GM19043 (cell line): ENCODE measurements at regions not wholly inside any gene's neighbourhood (a gene's known extent, or its start where the extent isn't known, plus 50 kb on each side); places are given as distances from the start of the nearest gene placed in this dataset.
"Not testable (repeated sequence)": the region's sequence is repeated elsewhere in the genome, so short reads cannot be mapped to it uniquely, and the experiment has no call there.

Source experiments
- ATAC-seq: cut with Tn5 transposase; IDR thresholded peaks from one replicate; pipeline ENCODE4 v1.9.1; 2021; ENCODE audit warnings: low read depth; ENCODE audit not compliant: unreplicated experiment

- ATAC-seq: no peak
Measured at GRCh38 chr1:195851804-195852203, 756.4 kb downstream of the KCNT2 start.

- ATAC-seq: no peak
Measured at GRCh38 chr1:195851016-195851601, 757.1 kb downstream of the KCNT2 start.

- ATAC-seq: no peak
Measured at GRCh38 chr1:195849180-195849579, 759.1 kb downstream of the KCNT2 start.

GRCh38 chr1:195847957-195848875 lies 760.0 kb downstream of the KCNT2 start:
- not testable (repeated sequence) for ATAC-seq

GRCh38 chr1:195831789-195832188 lies 776.5 kb downstream of the KCNT2 start:
- no peak for ATAC-seq

GRCh38 chr1:195828325-195828724 lies 779.9 kb downstream of the KCNT2 start:
- ATAC-seq: no peak

- no peak for ATAC-seq
Measured at GRCh38 chr1:195820925-195821324, 787.3 kb downstream of the KCNT2 start.

GRCh38 chr1:195806060-195806459 lies 802.2 kb downstream of the KCNT2 start:
- no peak for ATAC-seq

- ATAC-seq: no peak
Measured at GRCh38 chr1:195804547-195804946, 803.7 kb downstream of the KCNT2 start.

GRCh38 chr1:195799016-195799415 lies 809.2 kb downstream of the KCNT2 start:
- ATAC-seq: no peak

GRCh38 chr1:195794225-195794624 lies 814.0 kb downstream of the KCNT2 start:
- no peak for ATAC-seq

GRCh38 chr1:195791796-195792195 lies 816.4 kb downstream of the KCNT2 start:
- no peak for ATAC-seq

GRCh38 chr1:195790514-195791168 lies 817.6 kb downstream of the KCNT2 start:
- ATAC-seq: no peak

GRCh38 chr1:195789321-195789720 lies 818.9 kb downstream of the KCNT2 start:
- ATAC-seq: no peak

GRCh38 chr1:195788721-195789120 lies 819.5 kb downstream of the KCNT2 start:
- no peak for ATAC-seq

- ATAC-seq: no peak
Measured at GRCh38 chr1:195785830-195786229, 822.4 kb downstream of the KCNT2 start.

GRCh38 chr1:195773931-195774330 lies 834.3 kb downstream of the KCNT2 start:
- no peak for ATAC-seq

- no peak for ATAC-seq
Measured at GRCh38 chr1:195769461-195769860, 838.8 kb downstream of the KCNT2 start.

GRCh38 chr1:195768936-195769335 lies 839.3 kb downstream of the KCNT2 start:
- ATAC-seq: no peak

GRCh38 chr1:195768377-195768776 lies 839.9 kb downstream of the KCNT2 start:
- ATAC-seq: no peak

- no peak for ATAC-seq
Measured at GRCh38 chr1:195766709-195767108, 841.5 kb downstream of the KCNT2 start.
